Adrenal gland (tissue), 5 donors: ENCODE measurements at regions not wholly inside any gene's neighbourhood (a gene's known extent, or its start where the extent isn't known, plus 50 kb on each side); places are given as distances from the start of the nearest gene placed in this dataset.

Source experiments
- POLR2A ChIP-seq, 2 donors: fragments of 450-650 bp; IDR thresholded peaks; one replicate each; pipeline ENCODE4 v1.6.1; 2017; ENCODE audit warnings: antibody characterized with exemption in 2 of 2, mild to moderate bottlenecking in 2 of 2, moderate library complexity in 1 of 2
- TF ChIP-seq, protein P1 (sequence below), 6 experiments: fragments of 450-650 bp in 4 of 6; fragments of 200-600 bp in 2 of 6; sonication (generic) in 1 of 6; IDR thresholded peaks; 1 replicate in 5 of 6; 2 replicates in 1 of 6; pipeline versions ENCODE4 v1.5.1 to v1.8.0; 2016 to 2021; ENCODE audit warnings: antibody characterized with exemption in 6 of 6, mild to moderate bottlenecking in 2 of 6, moderate library complexity in 1 of 6
- donor health status: DM: no; HTN: no; CAD: no.

DNA sequence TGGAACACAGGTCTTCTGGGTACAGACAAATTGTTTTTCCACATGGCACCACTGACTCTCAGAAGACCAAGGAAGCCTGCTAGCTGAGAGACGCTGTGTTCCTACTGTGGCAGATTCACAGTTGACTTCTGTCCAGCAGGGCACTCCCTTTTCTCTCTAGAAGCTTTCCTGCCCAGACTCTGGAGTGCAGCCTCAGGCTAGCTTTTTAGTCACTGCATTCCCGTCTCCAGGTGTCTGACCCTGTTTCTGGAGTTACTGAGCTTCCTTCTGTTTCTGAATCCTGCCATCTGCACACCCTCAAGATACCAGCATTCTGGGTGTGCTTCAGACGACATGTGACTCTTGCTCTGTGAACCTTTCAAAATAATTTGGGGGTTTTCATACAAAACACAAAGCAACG lies 125.1 kb downstream of the TMEM200C start:
- TF ChIP-seq, protein P1, sequence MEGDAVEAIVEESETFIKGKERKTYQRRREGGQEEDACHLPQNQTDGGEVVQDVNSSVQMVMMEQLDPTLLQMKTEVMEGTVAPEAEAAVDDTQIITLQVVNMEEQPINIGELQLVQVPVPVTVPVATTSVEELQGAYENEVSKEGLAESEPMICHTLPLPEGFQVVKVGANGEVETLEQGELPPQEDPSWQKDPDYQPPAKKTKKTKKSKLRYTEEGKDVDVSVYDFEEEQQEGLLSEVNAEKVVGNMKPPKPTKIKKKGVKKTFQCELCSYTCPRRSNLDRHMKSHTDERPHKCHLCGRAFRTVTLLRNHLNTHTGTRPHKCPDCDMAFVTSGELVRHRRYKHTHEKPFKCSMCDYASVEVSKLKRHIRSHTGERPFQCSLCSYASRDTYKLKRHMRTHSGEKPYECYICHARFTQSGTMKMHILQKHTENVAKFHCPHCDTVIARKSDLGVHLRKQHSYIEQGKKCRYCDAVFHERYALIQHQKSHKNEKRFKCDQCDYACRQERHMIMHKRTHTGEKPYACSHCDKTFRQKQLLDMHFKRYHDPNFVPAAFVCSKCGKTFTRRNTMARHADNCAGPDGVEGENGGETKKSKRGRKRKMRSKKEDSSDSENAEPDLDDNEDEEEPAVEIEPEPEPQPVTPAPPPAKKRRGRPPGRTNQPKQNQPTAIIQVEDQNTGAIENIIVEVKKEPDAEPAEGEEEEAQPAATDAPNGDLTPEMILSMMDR (IDR thresholded peaks at IDR 0.05): no peak
- TF ChIP-seq POLR2A (IDR thresholded peaks at IDR 0.05): no peak
